HepG2 (cell line): ENCODE measurements at regions not wholly inside any gene's neighbourhood (a gene's known extent, or its start where the extent isn't known, plus 50 kb on each side); places are given as distances from the start of the nearest gene placed in this dataset.

Experiments
- ATAC-seq: fragments of 200-7000 bp; cut with Tn5 transposase; 3 replicates; pipeline ENCODE4 v1.9.1; 2020; ENCODE audit warnings: mild to moderate bottlenecking, moderate library complexity
- BruUV-seq: library from RNA; stranded (reverse); fragments of 400-500 nt; replicated peaks from 2 replicates; lab custom pipeline; 2021; lab: Mats Ljungman, UMichigan
- CTCF ChIA-PET: fragments of 300-600 bp; formaldehyde crosslinking; extraction: SDS; loops from one replicate; lab custom pipeline; 2021; ENCODE audit warnings: low total read pairs, inconsistent platforms, low intra/inter-chr PET ratio; lab: Yijun Ruan, JAX
- POLR2A ChIA-PET: fragments of 350-600 bp; sonication (Branson Sonifier 250); formaldehyde crosslinking; loops from one replicate; lab custom pipeline; 2020; ENCODE audit warnings: antibody characterized with exemption, inconsistent platforms; lab: Yijun Ruan, JAX
- DNase-seq: peaks from one replicate; pipeline ENCODE4 v3.0.0-alpha.2; 2015; ENCODE audit warnings: low spot score
- FAIRE-seq: peaks from 3 replicates; lab custom pipeline; 2011; peaks lifted over from hg19 to GRCh38; lab: Jason Lieb, UNC
- H2AFZ ChIP-seq: one replicate; pipeline ENCODE4 v1.6.1; 2011; ENCODE audit warnings: low read length, inconsistent platforms
- H3K27ac ChIP-seq: fragments of 300-600 bp; 3 replicates; pipeline ENCODE4 v1.8.0; 2011; ENCODE audit warnings: mixed run types, mild to moderate bottlenecking, mixed read lengths, low read length, inconsistent platforms; ENCODE audit not compliant: insufficient read depth; ENCODE audit errors: extremely low read length
- H3K27me3 ChIP-seq, 2 experiments: fragments of 200-600 bp in 1 of 2; 2 replicates in 1 of 2; 3 replicates in 1 of 2; pipeline versions ENCODE4 v1.6.0 to v1.8.0; 2011; ENCODE audit warnings: low read length in 2 of 2, mild to moderate bottlenecking in 2 of 2, moderate library complexity in 2 of 2, inconsistent platforms in 1 of 2; ENCODE audit not compliant: insufficient read depth in 2 of 2, control insufficient read depth in 1 of 2
- H3K36me3 ChIP-seq, 2 experiments: fragments of 200-600 bp in 1 of 2; replicated peaks in 1 of 2; 2 replicates in 1 of 2; 3 replicates in 1 of 2; pipeline versions ENCODE4 v1.5.1 to v1.8.0; 2011; ENCODE audit warnings: low read length in 2 of 2, inconsistent platforms in 1 of 2; ENCODE audit not compliant: insufficient read depth in 2 of 2, control insufficient read depth in 1 of 2
- H3K4me1 ChIP-seq: 2 replicates; pipeline ENCODE4 v1.5.1; 2012; ENCODE audit warnings: low read length, inconsistent platforms; ENCODE audit not compliant: insufficient read depth
- H3K4me2 ChIP-seq: 2 replicates; pipeline ENCODE4 v1.6.0; 2011; ENCODE audit warnings: low read depth, low read length, inconsistent platforms
- H3K4me3 ChIP-seq, 3 experiments: fragments of 200-600 bp in 1 of 3; sonication (generic), shearing (Covaris generic) in 1 of 3; replicated peaks in 1 of 3; 2 replicates each; pipeline ENCODE4 v1.5.1; 2011 to 2016; ENCODE audit warnings: low read length in 3 of 3, inconsistent platforms in 2 of 3, low read depth in 2 of 3, mild to moderate bottlenecking in 2 of 3, control low read depth in 1 of 3, mixed read lengths in 1 of 3; ENCODE audit not compliant: insufficient read depth in 1 of 3
- H3K79me2 ChIP-seq: one replicate; pipeline ENCODE4 v1.6.1; 2011; ENCODE audit warnings: low read length, inconsistent platforms; ENCODE audit not compliant: insufficient read depth
- H3K9ac ChIP-seq: 2 replicates; pipeline ENCODE4 v1.6.0; 2011; ENCODE audit warnings: mild to moderate bottlenecking, low read depth, low read length, inconsistent platforms; ENCODE audit not compliant: insufficient read depth
- H3K9me3 ChIP-seq: 2 replicates; pipeline ENCODE4 v1.5.1; 2012; ENCODE audit warnings: mild to moderate bottlenecking, low read length
- H4K20me1 ChIP-seq: 2 replicates; pipeline ENCODE4 v1.6.0; 2011; ENCODE audit warnings: inconsistent platforms, mild to moderate bottlenecking, low read length, moderate library complexity; ENCODE audit not compliant: insufficient read depth
- ZNF343 ChIP-seq: sonication (generic); formaldehyde crosslinking; IDR thresholded peaks from 2 replicates; pipeline ENCODE4 v1.4.0; 2020; ENCODE audit warnings: mild to moderate bottlenecking, missing genetic modification reagents
- WGBS: methylation state at CpG from one replicate; pipeline ENCODE4 v1.1.6; 2017; ENCODE audit warnings: low lambda C conversion rate; 5-methylcytosine and 5-hydroxymethylcytosine counted together
- in situ Hi-C: cut with HindIII; loops from 2 replicates; pipeline ENCODE4 v1.10.0; 2017; ENCODE audit warnings: low pct_unique_long_range_greater_than_20kb; ENCODE audit not compliant: extremely low pct_ligation_motif_present
- intact Hi-C: fragments of 100-400 bp; cut with micrococcal nuclease; formaldehyde crosslinking; loops from one replicate; pipeline ENCODE4 v1.10.0; 2022; ENCODE audit not compliant: unreplicated experiment
- TF ChIP-seq, protein P1 (sequence below), 2 experiments: fragments of 450-650 bp in 1 of 2; sonication (generic) in 1 of 2; formaldehyde crosslinking in 1 of 2; IDR thresholded peaks; 2 replicates each; pipeline versions ENCODE4 v1.6.1 to v1.8.0; 2016 to 2022; ENCODE audit warnings: antibody characterized with exemption in 1 of 2, mild to moderate bottlenecking in 1 of 2, missing genetic modification reagents in 1 of 2

DNA sequence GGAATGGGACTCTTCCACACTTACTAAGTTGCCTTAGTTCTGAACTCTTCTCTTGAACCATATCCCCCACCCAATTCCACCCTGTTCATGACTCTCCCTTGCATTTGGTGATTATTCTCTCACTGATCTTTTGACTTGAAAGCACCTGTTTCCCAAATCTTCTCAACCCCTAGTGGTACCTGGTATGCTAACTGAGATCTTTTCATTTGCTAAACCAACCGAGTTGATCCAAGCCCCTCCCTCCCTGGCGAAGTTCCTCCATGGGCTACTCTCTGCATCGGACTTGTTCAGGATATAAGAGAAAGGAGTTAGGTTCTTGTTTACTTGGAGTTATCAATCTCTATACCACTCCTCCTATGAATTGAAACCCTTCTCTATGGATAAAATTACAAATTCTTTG is 593.5 kb downstream of the BCL11A start:
- no peaks in the 10 kb centered on the region for H4K20me1 ChIP-seq
- H3K9me3 ChIP-seq, result no peaks in the 10 kb centered on the region
- in situ Hi-C loops (no loop called here), intact Hi-C loops (no loop called here)
- H3K27me3 ChIP-seq, result no peaks in the 10 kb centered on the region
- FAIRE-seq (no peak), DNase-seq (no peak), ATAC-seq (no peak)
- H3K4me1 ChIP-seq, result no peaks in the 10 kb centered on the region
- H3K36me3 ChIP-seq, result no peaks in the 10 kb centered on the region
- WGBS, result 13% methylated on average over 3 of the region's 3 CpGs
- no peak overlapping the region for H2AFZ ChIP-seq
- H3K27ac ChIP-seq, result no peak overlapping the region
- CTCF ChIA-PET, result no interaction called here
- BruUV-seq, result no TSS peak
- TF ChIP-seq ZNF343 (CRISPR knock-in tag), result no peak
- TF ChIP-seq, protein P1, sequence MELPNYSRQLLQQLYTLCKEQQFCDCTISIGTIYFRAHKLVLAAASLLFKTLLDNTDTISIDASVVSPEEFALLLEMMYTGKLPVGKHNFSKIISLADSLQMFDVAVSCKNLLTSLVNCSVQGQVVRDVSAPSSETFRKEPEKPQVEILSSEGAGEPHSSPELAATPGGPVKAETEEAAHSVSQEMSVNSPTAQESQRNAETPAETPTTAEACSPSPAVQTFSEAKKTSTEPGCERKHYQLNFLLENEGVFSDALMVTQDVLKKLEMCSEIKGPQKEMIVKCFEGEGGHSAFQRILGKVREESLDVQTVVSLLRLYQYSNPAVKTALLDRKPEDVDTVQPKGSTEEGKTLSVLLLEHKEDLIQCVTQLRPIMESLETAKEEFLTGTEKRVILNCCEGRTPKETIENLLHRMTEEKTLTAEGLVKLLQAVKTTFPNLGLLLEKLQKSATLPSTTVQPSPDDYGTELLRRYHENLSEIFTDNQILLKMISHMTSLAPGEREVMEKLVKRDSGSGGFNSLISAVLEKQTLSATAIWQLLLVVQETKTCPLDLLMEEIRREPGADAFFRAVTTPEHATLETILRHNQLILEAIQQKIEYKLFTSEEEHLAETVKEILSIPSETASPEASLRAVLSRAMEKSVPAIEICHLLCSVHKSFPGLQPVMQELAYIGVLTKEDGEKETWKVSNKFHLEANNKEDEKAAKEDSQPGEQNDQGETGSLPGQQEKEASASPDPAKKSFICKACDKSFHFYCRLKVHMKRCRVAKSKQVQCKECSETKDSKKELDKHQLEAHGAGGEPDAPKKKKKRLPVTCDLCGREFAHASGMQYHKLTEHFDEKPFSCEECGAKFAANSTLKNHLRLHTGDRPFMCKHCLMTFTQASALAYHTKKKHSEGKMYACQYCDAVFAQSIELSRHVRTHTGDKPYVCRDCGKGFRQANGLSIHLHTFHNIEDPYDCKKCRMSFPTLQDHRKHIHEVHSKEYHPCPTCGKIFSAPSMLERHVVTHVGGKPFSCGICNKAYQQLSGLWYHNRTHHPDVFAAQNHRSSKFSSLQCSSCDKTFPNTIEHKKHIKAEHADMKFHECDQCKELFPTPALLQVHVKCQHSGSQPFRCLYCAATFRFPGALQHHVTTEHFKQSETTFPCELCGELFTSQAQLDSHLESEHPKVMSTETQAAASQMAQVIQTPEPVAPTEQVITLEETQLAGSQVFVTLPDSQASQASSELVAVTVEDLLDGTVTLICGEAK (IDR thresholded peaks at IDR 0.05), result no peak
- TF ChIP-seq, protein P1 (CRISPR knock-in tag; IDR thresholded peaks at IDR 0.05), result no peak
- H3K4me3 ChIP-seq, result no peak overlapping the region
- no peak overlapping the region for H3K9ac ChIP-seq
- POLR2A ChIA-PET, result no interaction called here
- no peak overlapping the region for H3K4me2 ChIP-seq
- H3K79me2 ChIP-seq, result no peaks in the 10 kb centered on the region
